IPS DF 4.7 (cell line): ENCODE measurements at regions not wholly inside any gene's neighbourhood (a gene's known extent, or its start where the extent isn't known, plus 50 kb on each side); places are given as distances from the start of the nearest gene placed in this dataset.
"Not testable (repeated sequence)": the region's sequence is repeated elsewhere in the genome, so short reads cannot be mapped to it uniquely, and the experiment has no call there.

Experiments
- DNase-seq: peaks from one replicate; pipeline ENCODE4 v3.0.0-alpha.2; 2013; ENCODE audit warnings: low spot score; ENCODE audit errors: extremely low read depth

DNA sequence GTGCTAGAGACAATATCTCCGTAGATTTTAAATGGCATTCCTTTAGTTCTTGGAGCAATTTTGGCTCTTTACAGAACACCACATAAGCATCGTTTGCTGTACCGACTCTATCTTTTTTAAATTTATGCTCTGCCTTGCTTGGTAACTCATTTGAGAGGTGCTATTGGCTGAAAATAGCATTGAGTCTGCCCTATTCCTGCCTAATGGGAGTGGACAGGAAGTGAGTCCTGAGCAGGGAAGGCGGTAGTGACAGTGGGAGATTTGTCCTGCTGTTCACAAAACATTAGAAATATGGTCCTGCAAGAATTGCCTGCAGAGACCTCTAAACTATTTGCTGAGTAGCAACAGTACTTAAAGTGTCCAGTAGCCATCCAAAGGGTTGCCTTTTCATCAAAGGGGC is 115.2 kb upstream of the IFNE start:
- DNase-seq, result no peak

DNA sequence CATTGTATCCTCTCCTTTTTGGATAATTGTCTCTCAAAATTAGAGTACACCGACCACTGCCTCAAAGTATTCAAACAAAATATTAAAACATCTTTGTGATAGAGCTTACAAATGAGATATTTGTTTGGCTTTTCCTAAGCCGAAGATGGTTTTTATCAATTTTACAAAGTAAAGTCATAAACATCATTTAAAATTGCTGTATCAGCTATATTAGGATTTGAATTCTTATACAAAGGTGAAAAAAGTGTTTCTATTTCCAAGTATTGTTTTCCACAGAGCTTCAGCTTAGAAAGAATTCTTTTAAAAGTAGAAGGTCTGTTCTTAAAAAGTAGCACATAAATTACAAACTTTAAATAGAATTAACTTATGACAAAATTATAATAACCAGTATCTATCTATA is 116.6 kb upstream of the IFNE start:
- no peak for DNase-seq

DNA sequence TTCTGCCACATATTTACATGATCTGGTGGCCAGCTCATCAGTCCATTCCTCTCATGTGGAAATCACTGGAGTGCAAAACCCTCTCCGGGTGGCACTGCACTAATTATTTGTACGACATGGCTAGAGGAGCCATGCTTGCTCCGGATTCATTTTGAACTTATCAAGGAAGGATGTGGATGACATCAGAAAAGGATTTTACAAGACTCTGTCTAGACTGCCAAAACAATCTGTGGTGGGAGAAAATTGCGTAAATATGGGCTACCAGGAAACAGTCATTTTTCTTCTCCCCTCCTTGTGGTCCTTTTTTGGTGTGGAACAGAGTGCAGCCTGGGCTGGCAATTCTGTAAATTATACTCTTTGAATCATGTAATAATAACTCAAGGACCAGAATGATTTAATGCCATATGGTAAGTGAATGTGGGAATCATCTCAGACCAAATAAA is 123.4 kb upstream of the IFNE start:
- no peak for DNase-seq

DNA sequence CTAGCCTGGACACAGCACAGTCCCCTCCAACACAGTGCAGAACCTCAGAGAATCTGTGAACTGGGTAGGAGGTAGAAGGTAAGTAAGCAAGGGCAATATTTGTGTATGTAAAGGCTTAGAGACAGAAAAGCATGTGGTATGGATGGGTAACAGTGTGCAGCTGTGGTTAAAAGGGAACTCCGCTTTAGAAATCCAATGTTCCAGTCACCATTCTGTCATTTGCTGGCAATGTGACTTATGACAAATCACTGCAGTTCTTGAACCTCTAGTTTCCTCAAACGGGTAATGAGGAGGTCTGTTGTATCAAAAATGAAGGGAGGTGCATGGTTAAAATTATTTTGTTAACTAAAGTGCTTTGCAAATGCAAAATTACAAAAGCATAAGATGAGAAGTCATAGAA is 125.5 kb upstream of the IFNE start:
- no peak for DNase-seq

DNA sequence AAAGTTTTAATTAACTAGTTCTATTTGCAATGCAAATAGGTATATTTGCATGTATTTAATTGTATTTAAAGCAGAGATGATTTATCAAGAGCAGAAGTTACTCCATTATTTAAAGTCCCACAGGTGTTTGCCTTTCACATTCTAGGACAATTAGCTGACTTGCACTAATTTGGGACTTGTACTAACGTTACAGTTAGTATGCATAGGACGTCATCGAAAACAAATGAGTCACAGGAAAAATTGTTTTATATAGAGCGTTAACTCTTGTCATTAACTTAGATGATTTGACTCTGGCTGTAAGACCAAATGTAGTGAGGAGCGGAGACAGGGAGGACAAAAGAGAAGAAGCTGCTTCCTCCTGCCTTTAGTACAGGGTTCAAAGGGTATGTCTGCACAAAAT is 126.1 kb upstream of the IFNE start:
- no peak for DNase-seq

DNA sequence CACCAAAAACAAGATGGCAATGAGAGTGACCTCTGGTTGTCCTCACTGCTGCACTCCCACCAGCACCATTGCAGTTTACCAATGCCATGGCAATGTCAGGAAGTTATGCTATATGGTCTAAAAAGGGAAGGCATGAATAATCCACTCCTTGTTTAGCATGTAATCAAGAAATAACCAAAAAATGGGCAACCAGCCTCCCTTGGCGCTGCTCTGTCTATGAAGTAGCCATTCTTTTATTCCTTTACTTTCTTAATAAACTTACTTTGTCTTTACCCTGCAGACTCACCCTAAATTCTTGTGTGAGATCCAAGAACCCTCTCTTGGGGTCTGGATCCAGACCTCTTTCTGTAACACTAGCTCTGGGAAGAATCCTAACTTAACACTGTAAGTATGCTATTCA is 127.4 kb upstream of the IFNE start:
- DNase-seq, result no peak

DNA sequence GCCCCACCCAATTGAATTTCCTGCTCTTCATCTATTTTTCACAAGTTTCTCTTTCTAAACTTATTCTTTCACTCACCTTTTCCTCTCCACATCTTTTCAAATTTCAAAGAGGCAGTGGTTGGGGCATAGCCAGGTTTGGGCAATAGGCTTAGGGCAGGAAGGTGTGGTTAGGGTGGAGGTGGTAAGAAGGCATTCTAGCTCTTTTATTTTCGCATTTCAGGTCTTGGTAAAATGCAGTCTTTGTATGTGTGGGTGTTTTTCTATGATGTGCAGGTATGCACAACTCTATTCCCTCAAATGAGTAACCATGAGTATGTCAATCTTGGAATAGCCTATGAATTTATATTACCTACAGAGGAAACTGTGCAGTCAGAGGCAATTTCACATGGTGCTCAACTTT is 129.8 kb upstream of the IFNE start:
- no peak for DNase-seq

DNA sequence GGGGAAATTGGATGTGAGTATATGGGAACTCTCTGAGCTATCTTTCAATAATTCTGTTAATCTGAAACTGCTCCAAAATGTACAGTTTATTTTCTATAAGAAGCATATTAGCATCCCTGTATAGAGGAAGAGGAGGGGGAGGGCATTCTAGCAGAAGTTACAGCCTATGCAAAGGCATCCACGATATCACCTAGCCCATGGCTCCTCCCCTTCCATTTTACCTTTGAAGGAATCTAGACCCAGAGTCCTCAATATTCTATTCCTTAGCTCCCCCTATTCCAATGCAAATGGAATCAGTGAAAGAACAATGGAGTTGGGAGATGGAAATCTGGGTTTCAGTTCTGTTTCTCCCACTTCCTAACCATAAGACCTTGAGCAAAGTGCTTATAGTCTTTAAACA is 132.9 kb upstream of the IFNE start:
- no peak for DNase-seq

DNA sequence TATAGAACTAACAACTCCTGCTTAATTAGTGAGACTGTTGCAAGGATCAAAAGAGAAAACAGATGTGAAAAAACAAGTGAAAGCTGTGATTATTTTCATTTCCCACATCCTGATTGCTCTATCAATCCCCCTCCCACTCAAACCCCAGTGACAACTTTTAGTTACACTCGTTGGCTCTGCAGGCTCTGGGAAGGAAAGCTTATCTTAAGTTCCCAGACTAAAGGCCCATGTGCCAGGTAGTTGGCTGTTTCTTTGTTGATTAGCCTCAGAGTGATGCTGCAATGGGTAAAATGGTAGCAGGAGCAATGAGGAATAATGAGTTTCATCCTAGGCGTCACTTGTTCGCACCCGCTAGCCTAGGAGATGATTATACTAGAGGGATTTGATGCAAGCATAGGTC is 133.3 kb upstream of the IFNE start:
- DNase-seq, result no peak

DNA sequence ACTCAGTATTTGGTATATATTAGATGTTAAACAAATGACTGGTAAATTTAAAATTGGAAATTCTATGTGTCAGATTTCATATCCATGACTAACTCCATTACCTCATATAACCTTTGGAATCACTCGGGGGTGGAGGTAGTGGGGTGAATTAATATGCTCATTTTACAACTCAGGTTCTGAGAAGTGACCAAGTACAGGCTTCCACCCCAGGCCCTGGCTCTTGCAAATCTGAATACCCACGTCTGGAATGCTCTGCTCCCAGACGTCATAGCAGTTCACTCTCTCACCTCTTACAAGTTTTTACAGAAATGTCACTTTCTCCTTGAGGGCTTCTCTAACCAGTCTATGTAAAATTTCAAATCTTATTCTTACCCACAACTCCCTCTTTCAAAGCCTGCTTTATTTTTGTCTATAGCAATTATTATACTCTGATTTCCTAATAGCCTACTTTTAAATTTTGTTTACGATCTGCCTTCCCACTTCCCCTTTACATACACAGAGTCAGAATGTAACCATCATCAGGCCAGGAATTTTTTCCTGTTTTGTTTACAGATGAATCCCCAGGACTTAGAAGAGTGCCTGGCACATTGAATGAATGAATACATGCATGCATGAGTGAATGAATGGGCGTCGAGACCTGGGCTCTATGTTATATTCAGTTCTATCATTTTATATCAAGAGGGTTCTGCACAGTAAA is 134.1 kb upstream of the IFNE start:
- DNase-seq, result no peak

DNA sequence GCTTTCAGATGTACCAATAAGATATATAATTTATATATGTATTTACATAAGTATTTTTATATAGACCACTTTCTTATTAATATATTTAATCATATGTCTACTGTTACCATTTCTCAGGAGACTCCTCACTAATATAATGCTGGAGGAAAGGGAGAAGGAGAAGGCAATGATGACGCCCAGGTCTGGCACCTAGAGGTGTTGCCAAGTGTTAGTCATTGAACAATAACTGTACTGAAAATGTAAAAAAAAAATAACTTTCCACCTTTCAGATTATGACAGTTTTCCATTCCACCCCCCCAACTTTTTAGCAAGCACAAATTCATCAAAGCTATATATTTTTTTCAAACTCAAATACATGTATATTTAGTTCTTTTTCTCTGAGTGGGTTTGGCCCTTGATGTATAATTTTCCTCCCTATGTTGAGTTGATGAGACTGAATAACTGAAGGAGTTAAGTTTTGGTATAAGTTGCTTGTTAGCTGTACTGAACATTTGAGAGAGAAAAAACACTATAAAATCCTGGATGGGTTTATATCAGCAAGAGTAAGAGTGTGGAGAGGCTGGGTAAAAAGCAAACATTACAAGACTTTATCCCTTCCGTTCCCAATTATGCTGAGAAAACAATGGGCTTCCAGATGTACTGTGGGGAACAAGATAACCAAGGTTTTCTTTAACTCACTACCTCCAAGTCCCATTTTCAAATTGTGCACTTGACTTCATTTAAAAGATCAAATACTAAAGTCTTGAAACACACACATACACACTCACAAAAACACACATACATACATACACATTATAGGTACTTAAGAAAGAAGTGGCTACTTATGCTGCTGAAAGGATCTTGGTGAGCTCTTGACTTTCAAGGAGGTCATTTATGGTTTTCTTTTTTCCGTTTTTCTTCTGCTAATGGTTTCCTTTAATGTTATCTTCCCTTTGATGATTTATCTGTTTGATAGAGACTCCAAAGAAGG is 142.8 kb upstream of the IFNE start:
- DNase-seq, result no peak

DNA sequence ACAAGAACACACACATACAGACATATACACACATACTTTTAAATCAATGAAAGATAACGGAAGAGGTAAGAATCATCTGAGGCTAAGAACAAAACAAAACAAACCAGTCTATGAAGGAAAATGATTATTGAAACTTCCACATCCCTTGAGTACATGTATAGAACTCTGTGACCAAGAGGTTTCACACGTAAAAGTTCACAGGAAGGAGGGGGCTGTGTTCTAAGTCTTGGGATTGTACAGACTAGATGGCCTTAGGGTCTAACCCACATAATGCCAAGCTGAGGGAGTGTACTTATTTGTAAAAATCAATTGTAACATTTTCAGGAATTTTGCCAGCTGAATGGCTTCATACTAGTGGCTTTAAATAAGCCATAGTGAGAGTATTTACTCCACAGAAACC is 144.4 kb upstream of the IFNE start:
- no peak for DNase-seq

DNA sequence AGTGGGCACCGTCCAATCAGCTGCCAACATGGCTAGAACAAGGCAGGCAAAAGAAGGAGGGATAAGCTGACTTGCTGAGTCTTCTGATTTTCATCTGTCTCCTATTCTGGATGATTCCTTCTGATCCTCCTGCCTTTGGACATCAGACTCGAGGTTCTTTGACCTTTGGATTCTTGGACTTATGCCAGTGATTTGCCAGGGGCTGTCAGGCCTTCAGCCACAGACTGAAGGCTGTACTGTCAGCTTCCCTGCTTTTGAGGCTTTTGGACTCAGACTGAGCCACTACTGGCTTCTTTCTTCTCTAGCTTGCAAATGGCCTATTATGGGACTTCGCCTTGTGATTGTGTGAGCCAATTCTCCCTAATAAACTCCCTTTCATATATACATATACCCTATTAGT is 146.8 kb upstream of the IFNE start:
- not testable (repeated sequence) for DNase-seq

DNA sequence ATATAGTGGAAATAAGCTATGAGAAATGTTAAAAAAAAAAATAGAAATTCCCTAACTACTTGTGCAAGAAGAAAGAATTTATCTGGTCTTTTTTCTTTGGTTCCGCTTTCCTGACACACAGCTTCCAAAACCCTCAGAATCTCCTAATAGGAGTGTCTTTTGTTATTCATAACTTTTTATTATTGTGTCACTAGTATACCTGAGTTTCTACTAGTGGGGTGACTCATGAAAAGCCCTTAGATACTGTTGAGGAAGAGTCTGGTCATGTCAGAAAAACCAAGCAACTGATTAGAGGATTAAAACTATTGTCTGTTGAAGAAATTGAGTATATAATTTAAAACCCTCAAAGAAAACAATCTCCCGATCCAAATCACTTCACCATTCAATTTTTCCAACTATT is 152.8 kb upstream of the IFNE start:
- no peak for DNase-seq

DNA sequence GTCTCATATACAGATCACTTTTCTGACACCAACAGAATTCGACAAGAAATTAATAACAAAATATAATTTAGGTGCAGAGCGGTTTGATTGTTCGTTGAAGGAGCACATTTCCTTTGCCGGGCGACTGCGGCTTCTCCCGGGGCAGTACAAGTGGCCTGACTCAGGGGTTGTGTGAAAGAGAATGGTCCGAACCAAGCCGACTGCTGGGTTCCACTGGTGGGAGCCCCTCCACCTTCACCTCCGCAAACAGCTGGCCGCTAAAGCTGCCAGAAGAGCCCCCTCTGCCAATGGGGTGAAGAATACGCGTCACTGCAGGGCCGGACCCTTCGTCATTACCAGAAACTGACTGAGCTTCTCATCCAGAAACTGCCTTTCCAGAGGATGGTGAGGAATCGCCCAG is 156.0 kb upstream of the IFNE start:
- no peak for DNase-seq

DNA sequence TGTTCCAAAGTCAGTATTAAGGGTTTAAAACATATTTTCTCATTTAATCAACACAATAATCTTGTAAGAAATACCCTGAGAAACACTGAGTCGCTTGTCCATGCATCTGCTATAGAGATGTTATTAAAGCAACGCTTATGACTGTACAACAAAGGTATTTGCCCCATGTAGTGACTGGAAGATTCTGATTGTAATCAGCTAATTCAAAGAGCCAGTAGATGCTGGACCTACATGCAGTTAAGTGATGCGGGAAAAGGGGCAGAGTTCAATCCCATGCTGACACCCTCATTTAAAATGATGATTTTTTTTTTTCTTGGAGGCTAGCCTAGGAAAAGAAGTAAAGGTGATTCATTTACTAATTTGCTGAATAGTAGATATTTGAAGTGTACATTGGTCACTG is 149.3 kb upstream of the MTAP start:
- no peak for DNase-seq

DNA sequence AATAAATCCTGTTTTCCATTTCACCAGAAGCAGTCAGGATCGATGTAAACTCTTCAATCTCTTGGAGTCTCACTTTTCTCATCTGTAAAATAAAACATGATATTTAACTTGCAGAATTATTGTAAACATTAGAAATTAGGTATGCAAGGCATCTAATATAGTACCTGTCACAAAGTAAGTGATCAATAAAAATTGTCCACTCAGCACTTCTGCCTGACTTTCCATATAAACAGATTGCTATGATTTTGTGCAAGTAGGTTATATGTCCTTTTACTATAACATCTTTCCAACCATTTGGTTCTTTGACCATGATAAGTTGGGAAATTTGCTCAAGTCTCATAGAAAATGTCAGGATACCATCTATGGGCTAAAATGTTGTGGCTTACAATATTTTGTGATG is 148.8 kb upstream of the MTAP start:
- no peak for DNase-seq

DNA sequence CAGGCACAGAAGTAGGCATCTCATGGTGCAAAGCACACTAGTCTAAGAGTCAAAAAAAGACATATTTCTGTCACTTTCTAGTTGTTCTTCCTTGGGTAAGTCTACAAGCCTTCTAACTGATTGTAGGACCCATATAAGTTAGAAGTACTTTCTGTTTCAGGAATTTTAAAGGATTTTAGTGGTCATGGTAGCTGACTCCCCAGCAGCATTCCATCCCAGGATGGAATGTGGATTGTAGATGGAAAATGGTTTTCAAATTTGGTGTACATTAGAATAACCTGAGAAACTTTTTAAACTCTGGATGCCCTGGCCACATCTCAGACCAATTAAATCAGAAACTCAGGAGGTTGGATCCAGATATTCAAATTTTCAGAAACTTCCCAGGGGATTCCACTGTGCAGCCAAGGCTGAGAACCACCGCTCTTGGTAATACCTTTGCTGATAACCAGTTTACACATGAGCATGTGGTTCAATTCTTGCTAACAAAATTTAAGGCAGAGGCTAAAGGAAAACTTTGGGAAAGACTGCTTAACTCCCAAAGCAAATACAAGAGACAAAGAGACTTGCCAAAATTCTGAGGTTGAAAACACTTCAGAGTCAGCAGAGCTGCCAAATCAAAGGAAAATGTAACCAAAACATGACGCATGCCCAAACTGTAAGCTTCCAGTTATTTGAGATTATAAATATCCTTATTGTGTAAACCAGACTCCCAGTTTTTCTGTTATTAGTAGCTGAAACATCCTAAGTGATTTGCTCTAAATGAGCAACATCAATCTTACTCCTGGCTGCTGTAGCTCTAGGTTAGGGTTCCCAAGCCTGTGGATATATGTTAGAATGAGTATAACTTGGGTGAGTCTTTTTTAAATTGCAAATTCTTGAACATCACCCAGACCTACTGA is 145.4 kb upstream of the MTAP start:
- DNase-seq, result no peak

DNA sequence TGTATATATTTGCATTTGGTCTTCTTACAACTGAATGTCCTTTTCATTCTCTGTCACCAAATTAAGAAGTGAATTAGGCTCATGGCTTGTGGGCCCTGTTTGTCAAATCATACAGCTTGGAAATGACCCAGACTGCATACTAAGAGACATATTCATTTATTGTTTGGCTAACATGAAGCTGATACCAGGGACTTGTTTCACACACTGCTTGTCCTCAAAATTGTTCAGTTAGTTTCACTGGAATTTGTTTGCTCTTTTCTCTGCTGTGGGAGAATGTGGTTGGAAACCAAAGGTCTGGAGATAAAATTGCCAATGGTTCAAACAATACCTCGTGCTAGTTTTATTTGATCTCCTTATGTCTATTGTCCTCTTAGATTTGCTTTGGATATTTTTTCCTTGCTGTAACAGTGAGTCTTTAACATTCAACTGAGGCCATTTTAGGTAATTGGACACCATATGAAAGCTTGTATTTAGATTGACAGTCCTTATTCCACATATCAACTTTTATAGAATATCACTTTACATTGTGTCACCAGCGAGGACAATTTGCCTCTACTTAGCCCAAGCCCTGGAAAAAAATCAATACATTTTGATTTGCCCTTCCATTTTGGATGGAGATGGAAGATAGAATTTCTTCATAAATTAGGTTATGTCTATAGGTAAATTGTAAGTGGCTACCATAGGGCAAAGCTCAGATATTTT is 144.3 kb upstream of the MTAP start:
- DNase-seq, result no peak

DNA sequence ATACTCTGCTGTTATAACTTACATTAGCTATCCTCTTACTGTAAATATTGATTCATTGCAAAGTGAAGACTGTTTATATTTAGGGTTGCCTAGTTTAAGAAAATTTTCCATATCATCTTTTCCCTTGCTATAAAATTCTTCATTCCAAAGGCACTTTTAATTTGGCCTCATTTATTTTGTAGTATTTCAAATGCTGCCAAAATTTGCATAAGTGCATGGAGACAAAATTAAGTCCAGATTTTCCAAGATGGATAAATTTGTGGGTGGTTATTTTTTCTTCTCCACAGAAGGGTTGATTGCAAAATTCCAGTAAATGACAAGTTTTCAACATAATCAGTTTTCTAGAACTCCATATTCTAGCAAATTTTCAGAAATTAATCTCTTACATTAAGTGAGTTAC is 141.5 kb upstream of the MTAP start:
- DNase-seq, result no peak

DNA sequence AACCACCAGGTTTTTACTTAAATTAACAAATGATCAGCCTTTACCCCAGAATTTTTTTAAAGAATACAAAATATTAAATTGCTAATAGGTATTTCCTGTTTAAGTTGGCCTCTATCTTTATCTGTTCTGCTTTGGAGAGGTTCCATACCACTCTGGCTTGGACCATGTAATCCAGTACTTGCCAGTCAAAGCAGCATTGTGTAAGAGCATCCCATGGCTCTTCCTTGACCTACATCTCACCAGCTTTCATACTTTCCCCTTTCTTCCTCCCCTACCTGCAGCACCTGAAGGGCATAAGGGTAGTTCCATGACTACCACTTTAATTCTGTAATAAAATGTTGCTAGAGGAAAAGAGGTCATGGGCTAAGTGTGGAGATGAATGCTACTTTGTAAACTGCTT is 140.8 kb upstream of the MTAP start:
- no peak for DNase-seq
